Sigmoid colon (tissue), 4 donors: ENCODE measurements at regions not wholly inside any gene's neighbourhood (a gene's known extent, or its start where the extent isn't known, plus 50 kb on each side); places are given as distances from the start of the nearest gene placed in this dataset.

Experiments used
- CTCF ChIP-seq, 4 experiments: fragments of 450-650 bp in 3 of 4; fragments of 200-600 bp in 1 of 4; IDR thresholded peaks; one replicate each; pipeline ENCODE4 v1.5.1; 2016 to 2019; ENCODE audit warnings: antibody characterized with exemption in 4 of 4, mild to moderate bottlenecking in 3 of 4, moderate library complexity in 2 of 4
- EP300 ChIP-seq, 4 donors: sonication (generic); formaldehyde crosslinking; IDR thresholded peaks; one replicate each; pipeline ENCODE4 v1.6.1; 2017; ENCODE audit warnings: antibody characterized with exemption in 4 of 4
- POLR2A ChIP-seq, 2 donors: fragments of 450-650 bp; IDR thresholded peaks; one replicate each; pipeline ENCODE4 v1.6.1; 2016; ENCODE audit warnings: antibody characterized with exemption in 2 of 2, mild to moderate bottlenecking in 2 of 2, moderate library complexity in 2 of 2
- POLR2AphosphoS5 ChIP-seq, 4 donors: sonication (generic); formaldehyde crosslinking; IDR thresholded peaks; one replicate each; pipeline ENCODE4 v1.6.1; 2017; ENCODE audit warnings: antibody characterized with exemption in 4 of 4

- TF ChIP-seq CTCF (IDR thresholded peaks at IDR 0.05) (no peak), POLR2A (IDR thresholded peaks at IDR 0.05) (no peak), POLR2AphosphoS5 (IDR thresholded peaks at IDR 0.05) (no peak), EP300 (IDR thresholded peaks at IDR 0.05) (no peak)
Measured at GRCh38 chr13:24032252-24032651, 128.3 kb upstream of the SPATA13 start.
